HG02571 (cell line): ENCODE measurements at regions not wholly inside any gene's neighbourhood (a gene's known extent, or its start where the extent isn't known, plus 50 kb on each side); places are given as distances from the start of the nearest gene placed in this dataset.
"Not testable (repeated sequence)": the region's sequence is repeated elsewhere in the genome, so short reads cannot be mapped to it uniquely, and the experiment has no call there.

Source experiments
- ATAC-seq: cut with Tn5 transposase; IDR thresholded peaks from one replicate; pipeline ENCODE4 v1.9.1; 2021; ENCODE audit warnings: mild to moderate bottlenecking, moderate library complexity; ENCODE audit not compliant: unreplicated experiment

DNA sequence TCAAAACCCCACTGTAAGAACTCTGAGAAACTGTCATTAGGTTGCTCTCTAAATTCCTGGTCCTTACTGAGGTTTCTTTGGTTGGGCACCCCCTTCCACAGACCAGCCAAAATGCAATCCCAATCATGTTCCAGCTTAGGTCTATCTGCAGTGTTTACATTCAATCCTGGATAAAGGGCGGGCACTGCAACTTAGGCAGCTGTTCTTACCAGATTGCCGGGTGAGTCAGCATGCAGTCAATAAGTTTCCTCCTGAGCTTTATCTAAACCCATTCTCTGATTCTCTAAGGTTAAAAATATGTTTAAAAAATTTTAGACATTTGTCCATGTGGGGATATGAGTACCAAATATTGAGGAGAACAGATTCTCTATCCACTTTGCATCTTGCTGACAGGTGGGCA, 197.8 kb downstream of the HAO1 start:
- ATAC-seq: no peak

DNA sequence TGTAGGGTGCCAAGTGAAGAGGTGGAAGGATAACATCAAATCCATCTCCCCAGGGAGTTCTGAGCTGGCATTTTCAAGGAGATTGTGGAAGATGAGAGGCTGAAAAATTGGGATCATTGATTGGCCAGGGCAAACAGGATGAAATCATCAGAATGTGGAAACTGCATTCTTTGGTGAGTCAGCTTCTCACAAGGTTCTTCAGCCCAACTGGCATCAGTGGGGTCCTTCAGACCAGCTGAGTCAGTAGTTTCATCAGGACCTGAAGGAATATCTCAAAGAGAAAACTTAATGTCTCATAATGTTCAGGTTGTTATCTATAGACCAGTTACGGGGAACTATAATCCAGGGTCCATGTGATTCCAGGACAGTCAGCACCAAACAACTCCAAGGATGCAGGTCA, 195.8 kb downstream of the HAO1 start:
- no peak for ATAC-seq

DNA sequence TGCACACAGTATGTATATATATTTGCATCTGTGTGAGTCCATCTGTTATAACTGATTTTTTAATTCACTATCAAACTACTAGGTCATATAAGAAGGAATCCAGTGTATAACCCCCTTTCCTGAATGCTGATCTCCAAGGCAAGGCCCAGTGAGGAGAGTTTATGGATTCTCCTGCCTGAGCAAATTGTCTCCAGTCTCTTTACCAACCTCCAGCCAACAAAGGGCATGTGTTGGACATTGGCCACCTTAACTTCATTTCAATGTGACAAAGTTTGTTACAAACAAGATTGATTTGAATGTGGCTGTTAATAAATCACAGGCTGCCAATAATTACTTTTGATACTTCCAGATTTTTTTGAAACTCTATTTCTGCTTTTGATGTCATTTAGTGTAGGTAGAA, 191.6 kb downstream of the HAO1 start:
- ATAC-seq: no peak

DNA sequence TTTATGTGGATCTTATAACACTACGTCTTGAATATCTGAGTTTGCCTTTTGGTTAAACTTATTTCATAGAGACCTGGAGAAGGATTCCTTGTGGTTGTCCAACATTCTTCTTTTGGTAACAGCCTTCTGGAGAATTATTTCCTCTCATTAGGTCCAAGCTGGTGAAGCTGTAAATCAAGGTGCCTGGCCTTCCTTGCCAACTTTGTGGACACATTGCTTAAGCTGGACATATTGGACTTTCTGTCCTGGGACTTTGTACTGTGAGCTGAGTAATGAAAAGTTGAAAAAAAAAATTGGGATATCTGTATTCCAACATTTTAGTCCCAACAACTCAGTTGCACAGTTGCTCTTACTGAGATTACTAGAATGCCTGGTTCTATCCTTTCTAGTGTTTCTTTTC, 186.2 kb downstream of the HAO1 start:
- ATAC-seq: no peak

DNA sequence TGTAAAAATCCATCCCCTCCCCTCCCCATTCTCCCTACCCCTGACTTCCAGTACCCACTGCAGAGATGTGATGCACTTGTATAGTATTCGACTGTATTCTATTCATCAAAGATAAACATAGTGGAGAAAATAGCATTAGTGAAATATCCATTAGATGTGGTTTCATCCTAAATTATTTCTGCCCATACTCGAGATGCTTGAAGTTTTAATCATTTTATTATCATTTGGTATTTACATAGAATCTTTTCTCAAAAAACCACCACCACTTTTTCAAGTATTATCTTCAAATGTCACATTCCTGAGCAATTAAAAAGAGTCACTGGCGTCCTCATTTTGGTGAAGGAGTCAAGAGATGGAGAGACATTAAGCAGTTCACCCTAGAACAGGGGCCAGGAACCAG, 181.9 kb downstream of the HAO1 start:
- ATAC-seq: no peak

DNA sequence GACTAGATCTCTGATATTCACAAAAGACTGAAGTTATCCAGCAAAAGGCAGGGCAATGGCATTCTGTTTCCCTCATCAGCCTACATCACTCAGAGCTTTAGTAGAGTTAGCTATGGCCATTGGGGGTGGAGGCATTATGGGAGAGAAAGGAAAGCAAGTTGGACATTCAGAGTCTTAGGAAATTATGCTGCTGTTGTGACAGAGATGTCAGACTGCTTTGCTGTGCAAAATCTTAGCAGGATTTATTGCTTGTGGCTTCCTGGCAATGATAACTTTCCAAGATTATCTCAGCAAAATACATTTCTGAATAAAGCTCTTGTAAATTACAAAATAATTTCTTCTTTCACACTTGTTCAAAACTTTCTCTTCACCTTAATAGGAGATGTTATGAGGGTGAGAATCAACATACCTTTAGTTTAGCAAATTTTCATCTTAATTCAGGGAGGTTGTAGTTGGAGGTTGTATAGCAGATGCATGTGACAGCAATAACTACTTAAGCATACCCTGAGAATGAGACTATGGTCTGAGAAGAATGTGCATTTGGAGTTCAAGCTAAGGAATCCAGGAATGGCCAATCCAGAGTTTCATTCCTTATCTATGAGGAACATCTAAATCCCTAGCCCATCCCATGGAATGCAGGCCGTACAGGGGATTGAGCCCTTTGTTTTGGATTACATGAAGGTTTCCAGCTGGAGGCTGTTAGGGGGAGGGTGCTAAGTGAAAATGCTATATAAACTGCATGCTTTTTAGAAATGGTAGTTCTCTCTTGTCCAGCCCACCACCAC, 179.8 kb downstream of the HAO1 start:
- no peak for ATAC-seq

DNA sequence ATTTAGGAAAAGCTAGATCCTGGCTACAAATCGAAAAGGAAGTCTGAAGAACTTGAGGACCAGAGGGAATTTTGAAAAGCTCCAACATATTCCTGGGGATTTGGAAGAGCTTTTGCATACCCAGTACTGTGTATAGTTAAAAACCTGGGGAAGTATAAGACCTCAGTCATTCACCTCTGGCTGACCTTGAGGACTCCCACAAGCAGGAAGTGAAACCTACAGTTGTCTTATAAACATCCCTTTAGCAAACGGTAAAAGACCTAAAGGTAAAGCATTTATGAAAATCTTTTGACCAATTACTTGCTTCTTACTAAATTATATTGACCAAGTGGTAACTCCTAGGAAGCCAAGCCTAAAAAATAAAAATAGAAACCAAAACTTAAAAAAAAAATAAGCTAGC, 175.0 kb downstream of the HAO1 start:
- no peak for ATAC-seq

DNA sequence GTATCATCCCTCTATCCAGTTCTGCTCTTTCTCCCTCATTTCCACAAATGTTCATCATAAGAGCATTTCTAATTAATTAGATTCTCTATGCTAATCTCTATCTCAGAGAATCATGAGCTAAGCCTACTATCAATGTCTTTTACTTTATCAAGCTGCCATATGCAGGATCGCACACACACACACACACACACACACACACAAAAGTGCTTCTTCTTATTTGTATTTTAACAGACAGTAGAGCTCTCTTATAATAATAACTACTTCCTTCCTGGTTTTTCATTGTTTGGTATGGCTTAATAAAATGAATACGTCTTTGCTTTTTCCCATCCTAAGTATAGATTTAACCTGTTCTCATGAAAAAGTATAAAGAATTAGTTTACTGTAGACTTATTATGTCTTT, 170.2 kb downstream of the HAO1 start:
- no peak for ATAC-seq

DNA sequence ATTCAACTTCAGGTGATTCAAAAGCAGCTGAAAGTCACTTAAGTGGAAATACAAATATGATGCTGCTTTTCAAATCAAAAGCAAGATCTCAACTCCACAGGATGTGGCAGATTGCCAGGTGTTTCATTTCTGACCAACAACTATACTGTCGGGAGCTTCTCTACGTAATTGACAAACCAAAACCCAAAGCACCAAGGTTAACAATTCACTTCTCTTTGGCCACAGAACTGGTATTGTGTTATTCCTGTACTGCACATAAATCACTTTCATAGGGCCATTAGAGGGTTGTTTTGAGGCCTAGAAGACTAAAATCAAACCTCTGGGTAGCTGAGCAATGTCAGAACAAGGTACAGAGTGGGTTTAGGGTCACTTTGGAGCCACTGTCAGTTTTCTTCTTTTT, 169.7 kb downstream of the HAO1 start:
- ATAC-seq: peak; percentile 78

DNA sequence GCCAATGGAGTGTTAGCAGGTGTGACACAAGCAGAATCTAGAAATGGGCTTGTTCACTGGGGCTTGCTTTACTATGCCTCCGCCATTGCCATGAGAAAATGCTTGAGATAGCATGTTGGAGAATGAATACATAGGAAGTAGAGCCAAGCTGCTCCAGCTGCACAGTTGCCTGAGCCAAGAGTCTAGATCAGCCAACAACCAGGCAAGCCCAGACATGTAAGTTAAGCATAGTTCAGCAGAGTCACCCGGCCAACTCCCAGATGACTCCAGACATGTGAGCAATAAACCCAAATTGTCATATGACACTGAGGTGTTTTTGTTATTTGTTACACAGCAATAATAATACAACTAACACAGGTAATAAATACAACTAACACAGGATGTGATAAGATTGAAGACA, 167.9 kb downstream of the HAO1 start:
- ATAC-seq: no peak

DNA sequence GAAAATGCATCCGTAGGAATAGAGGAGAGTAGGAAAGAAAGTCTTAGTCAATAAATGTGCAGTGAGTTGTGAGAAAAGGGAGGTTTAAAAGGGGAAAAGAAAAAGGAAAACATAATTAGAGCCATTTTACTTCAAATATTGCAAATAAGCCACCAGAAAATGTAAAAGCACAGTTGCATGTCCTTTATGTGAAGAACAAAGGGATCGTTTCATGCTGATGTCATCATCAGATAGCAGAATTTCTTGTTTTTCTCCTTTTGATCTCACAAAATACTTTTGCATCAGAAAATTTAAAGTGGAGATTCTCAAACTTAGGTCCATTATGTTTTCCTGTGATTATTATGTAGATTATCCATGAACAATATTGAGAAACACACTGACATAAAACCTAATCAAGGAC, 166.7 kb downstream of the HAO1 start:
- no peak for ATAC-seq

DNA sequence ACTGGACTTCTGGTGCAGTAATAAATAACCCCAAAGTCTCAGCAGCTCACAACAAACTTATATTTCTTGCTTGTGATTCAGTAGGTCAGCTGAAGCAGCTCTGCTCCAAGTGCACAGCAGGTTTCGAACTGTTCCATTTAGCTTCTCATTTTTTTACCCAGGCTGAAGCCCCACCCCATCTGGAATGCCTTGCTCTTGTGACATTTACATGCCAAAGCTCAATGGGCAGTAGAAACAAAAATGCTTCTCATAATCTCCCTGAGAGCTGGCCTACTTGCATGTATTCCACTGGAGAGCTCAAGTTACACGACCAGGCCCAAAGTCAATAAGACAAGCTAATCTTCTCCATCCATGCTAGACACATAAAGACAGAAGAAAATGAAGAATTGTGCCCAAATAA, 165.2 kb downstream of the HAO1 start:
- ATAC-seq: no peak

DNA sequence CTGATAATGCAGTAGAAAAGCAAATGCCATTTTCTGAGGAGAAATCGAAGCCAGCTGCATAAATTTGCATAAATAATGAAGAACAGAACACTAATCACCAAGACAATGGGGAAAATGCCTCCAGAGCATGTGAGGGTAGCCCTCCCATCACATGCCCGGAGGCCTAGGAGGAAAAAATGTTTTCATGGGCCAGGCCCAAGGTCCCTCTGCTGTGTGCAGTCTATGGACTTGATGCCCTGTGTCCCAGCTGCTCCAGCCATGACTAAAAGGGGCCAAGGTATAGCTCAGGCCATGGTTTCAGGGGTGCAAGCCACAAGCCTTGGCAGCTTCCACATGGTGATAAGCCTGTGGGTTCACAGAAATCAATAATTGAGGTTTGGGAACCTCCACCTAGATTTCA, 164.1 kb downstream of the HAO1 start:
- ATAC-seq: no peak

DNA sequence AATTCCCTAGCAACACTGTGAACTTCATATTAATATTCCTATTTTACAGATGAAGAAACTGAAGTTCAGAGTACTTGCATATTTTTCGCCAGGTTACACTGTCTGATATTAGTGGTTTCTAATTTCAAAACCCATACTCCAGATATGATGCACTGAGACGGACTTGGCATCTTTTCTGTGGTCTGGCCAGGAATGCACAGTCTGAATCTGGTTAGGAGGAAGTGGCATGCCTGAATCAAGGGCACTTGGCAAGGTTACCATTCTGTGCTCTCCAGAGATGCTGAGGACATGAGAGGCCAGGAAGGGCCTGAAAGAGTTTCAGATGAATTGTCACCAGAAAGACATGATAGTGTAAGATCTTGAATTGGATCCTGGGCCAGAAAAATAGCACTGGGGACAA, 150.1 kb downstream of the HAO1 start:
- ATAC-seq: no peak

DNA sequence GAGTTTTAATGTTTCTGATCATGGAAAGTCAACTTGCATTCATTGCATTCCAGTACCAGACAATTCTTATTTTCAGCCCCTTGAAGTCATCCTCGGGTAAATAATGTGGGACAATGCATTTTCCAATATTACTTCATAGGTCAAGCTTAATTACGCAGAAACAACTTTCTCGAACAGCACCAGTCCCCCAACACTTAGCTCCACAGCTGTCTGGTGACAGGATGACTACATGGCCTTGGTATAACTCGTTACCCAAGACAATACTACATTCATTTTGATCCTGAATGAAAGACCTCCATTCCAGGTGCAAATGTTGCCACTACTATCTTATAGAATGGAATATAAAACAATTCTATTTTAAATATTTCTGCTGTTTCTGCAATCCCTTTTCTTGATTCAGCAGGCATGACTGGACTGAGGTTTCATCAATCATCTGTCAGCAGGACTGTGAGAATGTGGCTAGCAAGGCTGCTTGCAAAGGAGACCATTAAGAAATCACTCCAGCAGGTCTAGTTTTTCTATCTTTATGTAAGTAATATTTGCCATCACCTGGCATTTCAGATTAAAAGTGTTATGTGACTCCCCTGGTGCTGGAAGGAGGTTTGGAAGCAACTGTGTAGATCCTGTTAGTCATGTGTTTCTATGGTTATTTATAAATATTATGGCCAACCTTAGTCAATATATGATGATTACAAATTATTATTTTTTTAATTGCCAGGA, 147.9 kb downstream of the HAO1 start:
- ATAC-seq: no peak

DNA sequence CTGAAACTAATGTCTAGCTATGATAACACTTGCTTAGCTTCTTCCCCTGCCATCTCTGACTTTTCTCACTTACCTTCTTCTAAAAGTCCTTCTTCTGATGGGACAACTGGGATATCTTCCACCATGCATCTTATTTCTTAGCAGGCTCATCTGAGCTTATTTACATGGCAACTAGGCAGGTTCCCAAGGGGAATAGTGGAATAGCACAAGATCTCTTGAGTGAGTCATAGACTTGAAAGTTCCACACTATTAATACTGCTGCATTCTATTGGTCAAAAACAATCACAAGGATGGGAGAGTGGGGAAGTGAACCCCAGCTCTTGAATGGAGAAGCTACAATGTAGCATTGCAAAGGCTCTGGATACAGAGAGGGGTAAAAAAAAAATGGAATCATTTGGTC, 142.1 kb downstream of the HAO1 start:
- ATAC-seq: no peak

DNA sequence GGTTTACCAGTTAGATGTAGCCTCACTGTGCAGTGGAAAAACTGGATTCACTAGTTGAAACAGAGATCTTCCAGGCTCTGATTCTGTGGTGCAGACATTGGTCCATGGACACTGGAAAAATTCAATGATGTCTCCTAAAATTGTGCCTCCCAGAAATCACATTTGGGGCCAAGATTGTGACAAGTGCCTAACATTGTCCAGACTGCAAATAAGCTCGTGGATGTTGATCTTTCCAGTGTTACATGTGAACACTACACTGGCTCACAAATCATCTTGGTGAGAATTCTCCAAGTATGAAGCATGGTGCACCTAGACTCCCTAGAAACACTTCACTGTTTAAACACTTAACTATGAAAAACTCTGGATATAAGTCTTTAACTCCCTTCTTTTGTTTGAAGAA, 140.4 kb downstream of the HAO1 start:
- no peak for ATAC-seq

DNA sequence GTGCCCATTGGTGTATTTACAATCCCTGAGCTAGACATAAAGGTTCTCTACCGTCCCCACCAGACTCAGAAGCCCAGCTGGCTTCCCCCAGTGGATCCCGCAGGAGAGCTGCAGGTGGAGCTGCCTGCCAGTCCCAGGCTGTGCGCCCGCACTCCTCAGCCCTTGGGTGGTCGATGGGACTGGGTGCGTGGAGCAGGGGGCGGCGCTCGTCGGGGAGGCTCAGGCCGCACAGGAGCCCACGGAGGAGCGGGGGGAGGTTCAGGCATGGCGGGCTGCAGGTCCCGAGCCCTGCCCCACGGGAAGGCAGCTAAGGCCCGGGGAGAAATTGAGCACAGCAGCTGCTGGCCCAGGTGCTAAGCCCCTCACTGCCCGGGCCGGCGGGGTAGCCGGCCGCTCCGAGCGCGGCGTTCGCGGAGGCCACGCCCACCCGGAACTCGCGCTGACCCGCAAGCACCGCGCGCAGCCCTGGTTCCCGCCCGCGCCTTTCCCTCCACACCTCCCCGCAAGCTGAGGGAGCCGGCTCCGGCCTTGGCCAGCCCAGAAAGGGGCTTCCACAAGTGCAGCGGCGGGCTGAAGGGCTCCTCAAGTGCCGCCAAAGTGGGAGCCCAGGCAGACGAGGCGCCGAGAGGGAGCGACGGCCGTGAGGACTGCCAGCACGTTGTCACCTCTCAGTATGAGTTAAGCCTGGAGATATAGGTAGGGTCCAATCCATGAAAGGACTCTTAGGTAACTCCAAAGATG, 136.7 kb downstream of the HAO1 start:
- ATAC-seq: not testable (repeated sequence)

DNA sequence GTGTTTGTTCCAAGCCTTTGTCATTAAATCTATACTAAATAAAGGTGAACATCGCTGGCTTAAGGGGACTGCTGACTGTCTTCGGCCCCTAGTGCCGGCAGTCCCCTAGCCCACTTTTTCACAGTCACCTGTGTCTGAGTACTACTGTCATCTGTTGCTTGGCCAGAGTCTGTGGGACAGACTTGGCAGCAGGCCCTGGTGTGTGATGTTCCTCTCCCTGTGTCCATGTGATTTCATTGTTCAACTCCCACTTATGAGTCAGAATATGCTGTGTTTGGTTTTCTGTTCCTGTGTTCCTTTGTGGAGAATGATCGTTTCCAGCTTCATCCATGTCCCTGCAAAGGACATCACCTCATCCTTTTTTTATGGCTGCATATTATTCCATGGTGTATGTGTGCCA, 133.4 kb downstream of the HAO1 start:
- ATAC-seq: no peak

DNA sequence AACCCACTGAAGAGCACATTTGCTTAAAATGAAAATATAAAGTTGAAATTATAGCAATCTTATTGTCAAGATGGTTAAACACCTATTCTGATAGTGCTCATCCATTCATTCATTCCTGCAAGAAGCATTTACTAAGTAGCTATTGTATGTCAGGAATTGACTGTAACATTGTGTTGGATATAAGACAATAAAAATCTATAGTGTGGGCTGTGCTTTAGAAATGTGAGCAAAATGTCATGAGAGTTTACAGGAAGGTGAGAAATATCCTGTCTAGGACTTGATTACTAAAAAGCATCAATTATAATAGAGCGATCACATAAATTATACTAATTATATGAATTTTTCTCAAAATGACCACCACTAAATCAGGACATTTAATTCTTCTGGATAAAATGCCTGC, 123.0 kb downstream of the HAO1 start:
- no peak for ATAC-seq

DNA sequence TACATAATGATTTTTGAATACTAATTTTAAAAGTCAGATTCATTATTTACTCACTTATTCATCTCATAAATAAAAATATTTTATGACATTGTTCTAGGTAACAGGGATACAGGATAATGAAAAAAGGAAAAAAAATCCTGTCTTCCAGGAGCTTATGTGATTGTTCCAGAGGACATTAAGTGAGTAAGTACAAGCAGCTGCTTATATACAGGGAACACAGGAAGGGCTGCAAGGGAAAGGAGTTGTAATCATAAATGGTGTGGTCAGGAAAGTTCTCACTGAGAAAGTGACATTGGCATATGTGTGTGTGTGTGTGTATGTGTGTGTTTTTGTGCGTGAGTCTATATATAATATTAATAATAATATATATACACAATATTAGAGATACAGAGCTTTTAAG, 121.8 kb downstream of the HAO1 start:
- no peak for ATAC-seq

DNA sequence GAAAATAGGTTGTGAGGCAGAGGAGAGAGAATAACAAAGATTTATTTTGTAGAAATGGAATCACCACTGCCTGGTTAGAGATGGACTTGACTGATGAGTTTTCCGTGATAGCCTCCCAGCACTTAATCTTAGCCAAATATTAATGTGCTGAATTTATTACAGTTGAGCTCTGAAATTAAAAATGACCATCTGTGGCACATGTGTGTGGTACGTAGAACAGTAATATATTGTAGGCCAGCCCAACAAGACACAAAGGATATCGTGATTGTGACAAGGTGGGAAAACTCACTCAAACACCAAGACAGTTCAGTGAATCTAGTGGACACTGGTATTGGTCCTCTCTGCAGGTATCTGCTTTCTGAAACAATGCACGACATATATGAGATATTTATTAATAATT, 119.4 kb downstream of the HAO1 start:
- no peak for ATAC-seq
